ENCODE measurements at regions not wholly inside any gene's neighbourhood (a gene's known extent, or its start where the extent isn't known, plus 50 kb on each side); places are given as distances from the start of the nearest gene placed in this dataset.

DNA sequence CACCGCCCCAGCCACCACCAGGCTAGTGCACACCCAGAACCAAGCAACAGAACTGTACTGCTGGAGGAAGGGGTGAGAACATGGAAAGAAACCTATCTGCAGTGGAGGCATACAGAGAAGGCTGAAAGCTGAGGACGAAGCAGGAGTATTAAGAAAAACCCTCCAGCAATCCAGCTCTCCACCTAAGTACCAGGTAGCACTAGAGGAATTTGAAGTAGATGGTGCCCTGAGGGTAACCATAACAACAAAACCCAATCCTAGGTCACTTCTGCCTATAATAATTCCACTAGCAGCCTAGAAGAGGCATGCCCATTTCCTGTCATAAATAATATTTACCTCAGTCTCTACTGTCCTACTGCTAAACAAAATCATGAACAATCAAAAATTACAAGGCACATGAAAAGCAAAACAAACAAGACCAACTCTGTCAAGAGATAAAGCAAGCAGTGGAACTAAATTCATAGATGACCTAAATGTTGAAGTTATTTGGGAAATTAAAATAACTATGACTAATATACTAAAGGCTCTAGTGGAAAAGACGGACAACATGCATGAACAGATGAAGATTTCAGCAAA lies 51.1 kb downstream of the HYCC1 start:
- no peak for DNase-seq (ENCODE audit: low read depth in 4 of 4, low spot score in 3 of 4)

DNA sequence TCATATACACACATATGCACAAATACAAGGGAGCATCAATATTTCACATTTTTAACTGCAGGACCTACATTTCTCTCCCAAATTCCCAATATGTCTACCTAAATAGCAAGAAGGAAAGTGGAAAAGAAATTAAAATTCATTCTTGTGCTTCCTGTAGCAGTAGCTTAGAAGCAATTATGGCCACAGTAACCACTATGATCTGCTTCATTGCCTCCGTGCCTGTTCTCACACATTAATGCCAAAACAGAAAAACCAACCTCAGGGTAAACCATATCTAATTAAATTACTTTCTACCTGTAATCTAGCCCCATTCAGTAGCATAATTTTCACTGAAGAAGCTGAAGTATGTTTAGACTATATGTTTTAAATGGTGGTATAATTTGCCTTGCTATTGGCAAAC lies 55.2 kb downstream of the HYCC1 start:
- DNase-seq (ENCODE audit: low read depth in 4 of 4, low spot score in 3 of 4) = no peak

DNA sequence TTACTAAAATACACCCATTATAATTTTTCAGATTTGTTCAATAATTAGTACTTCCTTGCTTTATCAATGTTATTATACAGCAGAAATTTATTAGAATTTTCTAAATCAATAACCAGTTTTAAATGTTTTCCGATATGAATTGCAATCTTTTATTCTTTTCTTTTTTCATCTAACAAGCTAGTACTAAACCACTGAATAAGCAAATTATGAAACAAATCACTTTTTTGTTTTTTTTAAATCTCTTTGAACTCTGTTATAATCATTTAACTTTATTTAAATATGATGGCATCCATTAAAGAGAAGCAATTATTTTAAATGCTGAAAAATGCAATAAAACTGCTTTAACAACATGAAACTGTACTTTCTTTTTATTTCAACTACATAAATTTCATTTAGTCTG lies 59.7 kb downstream of the HYCC1 start:
- DNase-seq (ENCODE audit: low read depth in 4 of 4, low spot score in 3 of 4) = no peak

DNA sequence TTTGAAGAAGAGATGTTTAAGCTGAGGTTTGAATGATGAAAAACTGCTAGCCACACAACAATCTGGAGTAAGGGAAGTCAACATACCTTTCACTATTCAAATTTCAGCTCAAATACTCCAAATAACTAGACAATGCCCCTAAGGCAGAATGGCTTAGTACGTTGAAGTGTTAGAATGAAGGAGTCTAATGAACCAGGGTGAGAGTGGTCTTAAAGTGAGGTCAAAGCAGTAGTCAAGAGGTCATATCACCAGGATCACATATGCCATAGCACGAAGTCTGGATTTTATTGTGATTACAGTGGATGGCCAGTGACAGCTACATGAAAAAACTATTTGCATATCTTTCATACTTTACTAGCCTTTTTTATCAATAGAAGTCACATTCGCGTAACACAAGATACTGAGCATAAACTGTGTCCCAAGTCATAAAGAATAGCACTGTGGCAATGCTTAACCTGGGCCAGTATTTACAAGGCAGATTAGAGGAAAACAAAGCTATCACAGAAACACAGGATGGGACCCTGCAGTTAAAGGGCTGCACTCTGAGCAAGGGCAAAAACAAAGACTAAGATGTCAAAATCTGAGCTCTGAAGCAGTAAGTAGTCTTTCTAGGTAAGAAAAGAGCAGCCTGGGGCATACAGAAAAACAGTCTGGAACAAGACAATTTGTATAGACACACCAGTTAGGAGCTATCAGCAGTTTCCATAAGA lies 61.5 kb downstream of the HYCC1 start:
- no peak for DNase-seq (ENCODE audit: low read depth in 4 of 4, low spot score in 3 of 4)

DNA sequence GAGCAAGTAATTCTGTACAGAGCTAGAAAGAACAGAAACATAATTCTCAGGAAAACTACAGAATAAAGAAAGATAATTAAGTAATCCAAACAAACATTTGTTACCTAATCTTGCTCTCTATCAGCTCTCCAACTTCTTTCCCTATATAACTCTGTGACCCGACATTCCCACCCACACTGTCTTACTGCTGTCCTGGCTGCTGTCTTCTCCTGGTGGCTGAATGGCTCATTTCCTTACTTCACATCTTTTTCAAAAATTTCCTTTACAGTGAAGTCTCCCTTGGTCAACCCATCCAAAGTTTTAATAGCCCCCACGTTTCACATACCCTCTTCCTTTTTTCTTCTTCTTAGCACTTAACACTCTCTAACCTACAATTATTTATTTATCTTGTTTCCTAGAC lies 64.0 kb downstream of the HYCC1 start:
- DNase-seq (ENCODE audit: low read depth in 4 of 4, low spot score in 3 of 4) = no peak

DNA sequence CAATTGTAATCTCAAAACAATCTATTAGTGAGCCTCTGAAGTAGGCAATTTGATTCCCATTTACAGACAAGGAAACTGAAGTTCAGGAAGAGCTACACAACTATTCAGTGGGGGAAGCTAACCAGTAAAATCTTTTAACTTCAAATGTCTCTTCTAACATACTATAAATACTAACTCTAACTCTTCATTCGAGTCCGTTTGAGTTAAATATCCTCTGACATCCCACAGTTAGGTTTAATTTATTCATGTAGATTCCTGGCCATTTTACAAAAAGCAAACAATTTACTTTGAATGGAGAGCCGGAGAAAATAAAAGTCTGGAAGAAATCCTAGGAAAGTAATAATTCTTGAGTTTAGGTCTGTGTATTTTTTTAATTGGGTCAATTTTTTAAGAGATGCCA lies 64.7 kb downstream of the HYCC1 start:
- DNase-seq (ENCODE audit: low read depth in 4 of 4, low spot score in 3 of 4) = no peak

DNA sequence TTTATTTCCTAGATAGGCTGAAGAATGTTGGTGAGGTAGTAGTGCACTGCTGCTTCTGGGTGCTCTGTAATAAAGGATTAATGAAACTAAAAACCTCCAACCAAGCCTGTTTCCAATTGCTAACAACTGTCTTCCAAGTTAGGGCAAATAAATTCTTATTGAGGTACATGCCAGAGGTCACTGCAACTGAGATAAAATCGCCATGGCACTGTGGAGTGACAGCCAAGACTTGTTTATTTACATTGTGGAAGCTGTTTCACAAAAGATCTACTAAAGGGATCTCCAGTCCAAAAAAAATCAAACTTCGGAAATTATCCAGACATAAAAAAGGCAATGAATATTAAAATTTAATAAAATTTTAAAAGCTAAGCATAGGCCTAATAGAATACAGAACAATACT lies 65.2 kb downstream of the HYCC1 start:
- no peak for DNase-seq (ENCODE audit: low read depth in 4 of 4, low spot score in 3 of 4)

DNA sequence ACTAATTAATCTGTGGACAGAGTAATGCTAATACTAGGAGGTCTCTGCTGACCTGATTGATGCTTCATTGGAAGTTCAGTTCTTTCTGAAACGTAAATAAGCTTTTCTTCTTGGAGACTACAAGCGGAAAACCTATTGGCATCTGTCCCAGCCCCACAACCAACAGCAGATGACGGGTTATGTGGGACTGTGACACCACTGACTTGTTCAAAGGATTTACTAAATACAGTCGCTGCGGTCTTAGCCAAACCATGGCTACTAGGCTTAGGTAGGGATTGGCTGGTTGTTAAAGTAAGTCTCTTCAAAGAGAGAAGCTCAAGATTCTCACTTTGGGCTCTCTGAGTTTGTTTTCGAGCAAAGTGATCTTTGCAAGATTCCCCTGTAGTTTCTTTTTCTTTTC lies 68.3 kb downstream of the HYCC1 start:
- no peak for DNase-seq (ENCODE audit: low read depth in 4 of 4, low spot score in 3 of 4)

DNA sequence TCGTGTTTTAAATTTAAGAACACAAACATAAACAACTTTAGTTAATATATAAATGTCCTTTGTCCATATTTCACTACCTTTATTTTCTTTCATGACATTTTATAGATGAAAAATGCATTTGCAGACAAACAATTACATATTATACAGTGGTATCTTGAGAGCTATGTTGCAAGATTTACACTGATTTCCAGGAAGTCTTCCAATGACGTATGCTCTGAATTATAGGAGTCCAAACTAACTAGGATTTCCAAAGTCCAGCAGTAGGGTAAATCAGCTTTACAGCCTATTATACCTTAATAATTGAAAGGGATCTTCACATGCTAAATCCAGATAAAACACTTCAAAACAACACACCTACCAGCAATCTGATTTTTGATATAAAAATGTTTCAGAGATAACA lies 69.4 kb downstream of the HYCC1 start:
- DNase-seq (ENCODE audit: low read depth in 4 of 4, low spot score in 3 of 4) = no peak

DNA sequence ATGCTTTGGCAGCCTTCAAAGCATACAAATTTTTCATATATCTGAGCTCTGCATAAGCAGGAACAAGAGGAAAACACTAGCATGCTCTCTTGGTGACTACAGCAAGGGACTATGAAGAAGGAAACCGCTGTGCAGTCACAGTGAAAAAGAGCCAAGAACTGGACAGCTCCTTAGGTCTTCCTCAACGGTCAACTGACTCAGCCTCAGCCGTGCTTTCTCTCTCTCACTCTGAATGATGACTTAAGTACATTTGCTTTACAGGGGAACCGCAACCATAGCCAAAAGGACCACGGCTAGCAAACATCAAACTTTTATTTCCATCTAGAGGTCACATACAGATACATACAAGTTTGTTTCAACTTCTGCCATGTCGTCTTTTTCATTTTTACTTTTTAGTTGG lies 69.9 kb downstream of the HYCC1 start:
- peak in 2 of 4 donors; percentile 9 to 14 for DNase-seq (ENCODE audit: low read depth in 4 of 4, low spot score in 3 of 4)

DNA sequence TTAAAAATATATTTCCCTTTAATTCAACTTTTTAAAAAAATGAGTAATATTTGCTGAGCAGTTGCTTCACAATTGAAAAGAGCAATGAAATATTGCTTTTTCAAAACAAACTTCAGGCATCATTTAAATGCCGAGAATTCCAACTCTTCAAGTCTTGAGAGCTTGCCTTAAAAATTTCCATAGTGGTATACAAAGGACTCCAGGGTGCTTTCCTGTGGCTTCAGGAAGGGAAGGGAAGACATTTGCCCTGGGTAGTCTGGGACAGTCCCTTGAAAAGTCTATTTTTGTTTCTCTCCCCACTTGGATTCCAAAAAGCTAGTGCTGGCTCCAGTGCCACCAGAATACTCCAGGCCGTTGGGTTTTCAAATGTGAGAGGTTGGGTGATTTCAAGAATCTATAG lies 71.7 kb downstream of the HYCC1 start:
- DNase-seq (ENCODE audit: low read depth in 4 of 4, low spot score in 3 of 4) = no peak

DNA sequence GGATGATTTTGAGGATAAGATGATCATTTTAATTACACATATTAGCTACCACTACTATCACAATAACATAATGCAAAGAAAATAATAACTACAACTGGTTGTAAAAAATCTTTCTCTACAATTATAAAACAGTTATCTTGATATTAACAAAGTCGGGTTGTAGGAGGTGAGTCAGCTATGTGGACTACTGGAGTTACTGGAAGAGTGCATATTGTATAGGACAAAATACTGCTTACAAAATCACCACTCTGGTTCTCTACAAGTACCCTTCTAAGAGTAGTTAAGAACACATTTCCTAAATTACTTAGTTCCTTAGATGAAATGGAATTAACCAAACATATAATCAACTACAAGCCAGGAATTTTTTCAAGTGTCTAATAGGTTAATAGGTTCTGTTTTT lies 74.1 kb downstream of the HYCC1 start:
- DNase-seq (ENCODE audit: low read depth in 4 of 4, low spot score in 3 of 4) = no peak

DNA sequence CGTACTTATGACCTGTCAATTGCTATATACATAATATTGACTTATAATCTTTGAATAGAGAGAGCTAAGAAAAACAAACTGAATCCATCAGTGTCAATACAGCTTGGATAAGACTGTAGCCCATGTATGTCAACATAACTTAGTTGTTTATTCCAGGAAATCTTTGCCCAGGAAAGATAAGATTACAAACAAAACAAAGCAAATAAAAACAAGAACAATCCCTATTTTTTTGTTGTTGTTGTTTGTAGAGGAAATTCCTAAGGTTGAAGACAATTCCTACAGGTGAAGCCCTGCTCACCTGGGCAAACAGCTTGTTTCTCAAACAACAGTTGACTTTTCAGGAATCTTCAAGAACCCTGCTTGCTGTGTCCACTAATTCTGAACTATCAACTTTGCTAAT lies 76.0 kb downstream of the HYCC1 start:
- no peak for DNase-seq (ENCODE audit: low read depth in 4 of 4, low spot score in 3 of 4)

DNA sequence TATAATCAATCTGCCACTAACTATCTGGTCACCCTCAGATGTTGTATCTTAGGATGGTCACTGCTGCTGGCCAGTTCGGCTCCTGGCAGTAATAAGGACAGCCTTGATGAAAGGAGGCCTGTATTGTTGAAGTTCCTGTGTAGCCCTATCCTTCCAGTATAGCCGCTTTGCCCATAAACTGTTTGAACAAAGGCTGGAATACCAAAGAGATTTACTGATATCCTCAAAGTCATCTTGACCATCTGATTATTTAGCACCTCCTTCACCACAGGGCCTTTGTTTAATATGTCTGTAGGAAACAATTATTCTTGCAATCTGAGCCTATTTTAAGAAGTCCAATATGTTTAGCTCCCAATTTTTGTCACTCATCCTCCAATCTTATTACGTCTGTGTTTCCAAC lies 77.7 kb downstream of the HYCC1 start:
- DNase-seq (ENCODE audit: low read depth in 4 of 4, low spot score in 3 of 4) = no peak

DNA sequence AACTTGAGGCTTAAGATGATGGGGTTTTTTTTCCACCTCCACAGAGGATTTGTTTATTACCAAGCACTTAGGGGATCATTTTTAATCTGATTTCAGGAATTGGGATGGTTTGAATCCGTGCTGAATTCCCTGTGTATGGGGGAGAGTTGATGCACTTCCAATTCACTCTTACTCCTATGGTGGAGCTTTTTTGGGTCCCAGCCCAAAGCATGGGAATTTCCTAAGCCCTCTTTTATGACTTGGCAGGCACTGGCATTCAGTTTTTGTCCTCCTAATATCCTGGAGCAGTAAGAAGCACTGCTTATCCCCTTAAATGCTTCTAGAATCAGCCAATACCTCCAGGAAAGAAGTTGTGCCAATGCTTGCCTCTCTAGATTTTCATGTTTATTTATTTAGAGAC lies 78.7 kb downstream of the HYCC1 start:
- no peak for DNase-seq (ENCODE audit: low read depth in 4 of 4, low spot score in 3 of 4)

DNA sequence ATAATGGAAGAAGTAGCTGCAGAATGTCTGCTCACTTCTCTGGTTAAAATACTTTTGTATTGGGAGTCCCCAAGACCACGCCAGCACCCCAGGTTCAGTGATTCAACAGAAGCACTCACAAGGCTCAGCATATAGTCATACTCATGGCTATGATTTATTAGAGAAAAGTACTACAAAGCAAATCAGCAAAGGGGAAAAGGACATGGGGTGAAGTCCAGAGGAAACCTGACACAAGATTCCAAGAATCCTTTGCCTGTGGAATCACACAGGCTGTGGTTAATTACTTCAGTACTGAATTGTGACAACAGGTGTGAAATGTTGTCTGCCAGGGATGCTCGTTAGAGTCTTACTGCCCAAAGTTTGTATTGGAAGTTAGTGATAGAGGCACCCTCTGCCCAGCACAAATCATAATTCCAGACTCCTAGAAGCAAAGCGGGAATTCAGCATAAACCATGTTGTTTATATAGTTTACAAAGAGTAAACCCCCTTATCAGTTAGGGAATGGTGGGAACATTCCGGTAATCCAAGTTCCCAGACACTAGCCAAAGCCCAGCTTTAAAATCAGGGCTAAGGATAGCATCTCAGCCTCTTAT lies 79.4 kb downstream of the HYCC1 start:
- DNase-seq (ENCODE audit: low read depth in 4 of 4, low spot score in 3 of 4) = no peak

DNA sequence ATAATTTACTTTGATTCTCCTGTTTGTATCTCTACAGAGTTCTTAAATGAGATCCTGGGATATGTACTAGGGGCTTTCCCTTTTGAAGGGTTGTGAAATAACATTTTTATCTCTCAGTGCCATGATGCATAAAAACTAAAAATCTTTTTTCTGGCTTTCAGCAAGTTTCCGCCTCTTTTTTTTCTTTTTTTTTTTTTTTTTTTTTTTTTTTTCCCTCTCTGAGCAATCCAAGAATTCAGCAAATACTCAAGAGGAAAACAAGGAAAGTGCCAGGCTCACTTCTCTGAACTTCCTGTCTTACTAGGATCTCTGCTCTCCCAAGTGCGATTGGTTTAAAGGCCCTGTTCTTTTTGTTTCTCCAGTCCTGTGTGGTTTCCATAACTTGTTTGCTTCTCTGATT lies 79.9 kb downstream of the HYCC1 start:
- DNase-seq (ENCODE audit: low read depth in 4 of 4, low spot score in 3 of 4) = no peak

DNA sequence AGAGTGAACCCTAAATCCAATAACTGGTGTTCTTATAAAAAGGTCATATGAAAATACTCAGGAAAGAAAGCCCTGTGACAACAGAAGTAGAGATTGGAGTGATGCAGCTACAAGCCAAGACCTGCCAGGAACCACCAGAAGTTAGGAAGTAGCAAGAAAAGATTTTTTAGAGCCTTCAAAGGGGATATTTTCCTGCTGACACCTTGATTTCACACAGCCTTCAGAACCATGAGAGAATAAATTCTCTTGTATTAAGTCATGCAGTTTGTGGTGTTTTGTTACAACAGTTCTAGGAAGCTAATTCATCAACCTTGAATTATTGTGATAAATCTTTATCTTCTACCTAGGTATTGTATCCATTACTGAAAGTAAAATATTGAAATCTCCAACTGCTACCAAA lies 81.0 kb downstream of the HYCC1 start:
- no peak for DNase-seq (ENCODE audit: low read depth in 4 of 4, low spot score in 3 of 4)

DNA sequence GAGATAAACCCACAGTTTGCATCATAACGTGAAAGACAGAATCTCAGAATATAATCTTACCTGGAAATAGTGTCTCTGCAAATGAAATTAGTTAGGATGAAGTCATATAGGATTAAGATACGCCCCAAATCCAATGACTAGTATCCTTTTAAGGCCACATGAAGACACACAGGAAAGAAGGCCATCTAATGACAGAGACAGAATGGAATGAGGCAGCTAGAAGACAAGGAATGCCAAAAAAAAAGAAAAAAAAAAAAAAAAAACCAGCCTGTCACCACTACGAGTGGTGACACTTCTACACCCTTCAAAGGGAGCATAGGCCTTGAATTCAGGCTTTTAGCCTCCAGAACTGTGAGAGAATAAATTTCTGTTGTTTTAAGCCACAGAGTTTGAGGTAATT lies 82.9 kb downstream of the HYCC1 start:
- DNase-seq (ENCODE audit: low read depth in 4 of 4, low spot score in 3 of 4) = no peak

DNA sequence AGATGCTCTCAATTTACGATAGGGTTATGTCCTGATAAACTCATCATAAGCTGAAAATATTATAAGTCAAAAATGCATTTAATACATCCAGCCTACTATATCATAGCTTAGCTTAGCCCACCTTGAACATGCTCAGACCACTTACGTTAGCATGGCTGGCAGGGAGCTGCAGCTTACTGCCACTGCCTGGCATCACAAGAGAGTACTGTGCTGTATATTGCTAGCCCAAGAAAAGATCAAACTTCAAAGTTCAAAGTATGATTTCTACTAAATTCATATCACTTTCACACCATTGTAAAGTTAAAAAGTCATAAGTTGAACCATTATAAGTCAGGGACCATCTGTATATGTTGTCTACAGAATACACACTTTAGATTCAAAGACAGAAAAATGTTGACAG lies 91.6 kb downstream of the HYCC1 start:
- DNase-seq (ENCODE audit: low read depth in 4 of 4, low spot score in 3 of 4) = no peak

DNA sequence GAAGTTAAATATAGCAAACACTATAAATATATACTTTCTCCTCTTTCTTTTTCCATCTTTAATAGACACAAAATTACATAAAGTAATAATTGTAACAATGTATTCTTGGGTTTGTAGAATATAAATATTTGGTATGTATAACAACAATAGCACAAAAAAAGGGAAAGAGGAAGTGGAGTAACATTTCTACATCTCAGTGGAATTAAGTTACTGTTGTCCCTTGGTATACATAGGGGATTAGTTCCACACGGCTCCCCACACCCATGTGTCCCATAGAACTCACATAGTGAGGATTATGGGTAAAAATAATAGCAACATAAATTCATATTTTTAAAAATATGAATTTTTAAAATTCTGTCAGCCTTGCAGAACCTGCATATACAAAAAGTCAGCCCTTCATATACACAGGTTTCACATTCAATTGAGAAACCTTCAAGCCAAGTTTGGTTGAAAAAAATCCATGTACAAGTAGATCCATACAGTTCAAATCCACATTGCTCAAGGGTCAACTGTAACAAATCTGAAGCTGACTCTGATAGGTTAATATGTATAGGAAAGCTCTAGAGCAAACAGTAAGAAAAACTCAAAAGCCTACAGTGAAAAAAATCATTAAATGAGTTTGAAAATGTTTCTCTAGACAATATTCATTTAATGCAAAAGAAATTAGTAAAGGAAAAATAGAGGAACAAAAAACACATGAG lies 92.4 kb downstream of the HYCC1 start:
- no peak for DNase-seq (ENCODE audit: low read depth in 4 of 4, low spot score in 3 of 4)

DNA sequence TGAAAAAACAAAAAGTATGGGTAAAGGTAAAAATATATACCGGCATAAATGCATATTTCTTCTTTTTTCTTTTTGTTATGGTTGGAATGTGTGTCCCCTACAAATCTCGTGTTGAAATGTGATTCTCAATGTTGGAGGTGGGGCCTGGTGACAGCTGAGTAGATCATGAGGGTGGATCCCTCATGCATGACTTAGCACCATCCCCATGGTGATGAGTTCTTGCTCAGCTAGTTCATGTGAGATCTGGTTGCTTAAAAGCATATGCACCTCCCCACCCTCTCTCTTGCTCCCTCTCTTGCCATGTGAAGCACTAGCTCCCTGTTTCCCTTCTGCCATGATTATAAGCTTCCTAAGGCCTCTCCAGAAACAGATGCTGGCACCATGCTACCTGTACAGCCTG lies 93.3 kb downstream of the HYCC1 start:
- DNase-seq (ENCODE audit: low read depth in 4 of 4, low spot score in 3 of 4) = no peak
